Activated CD4-positive, alpha-beta T cell treated with anti-CD3 and anti-CD28 coated beads, Interleukin-2, amount 50 U/mL, for 1 hour (primary cell): ENCODE measurements at regions not wholly inside any gene's neighbourhood (a gene's known extent, or its start where the extent isn't known, plus 50 kb on each side); places are given as distances from the start of the nearest gene placed in this dataset.

ENCODE experiments used
- DNase-seq: peaks from one replicate; pipeline ENCODE4 v3.0.0-alpha.2; 2020

DNA sequence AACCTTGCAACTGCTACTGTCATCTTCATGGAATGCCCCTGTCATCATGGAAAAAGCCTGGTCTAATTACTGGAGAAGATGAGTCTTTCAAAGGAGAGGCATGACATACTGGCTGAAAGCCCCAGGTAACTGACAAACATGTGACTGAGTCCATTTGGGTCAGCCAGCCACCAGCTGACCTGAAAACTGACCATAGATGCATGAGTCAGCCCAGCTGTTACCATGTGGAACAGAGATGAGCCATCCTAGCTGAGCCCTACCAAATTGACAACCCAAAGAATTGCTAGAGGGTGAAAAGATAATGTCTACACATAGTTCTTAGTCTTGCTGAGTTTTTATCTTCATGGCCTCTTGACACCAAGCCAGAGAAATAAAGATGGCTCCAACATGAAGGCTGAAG lies 311.8 kb downstream of the UTP18 start:
- DNase-seq, result no peak
